Esophagus muscularis mucosa (tissue), 4 donors: ENCODE measurements at regions not wholly inside any gene's neighbourhood (a gene's known extent, or its start where the extent isn't known, plus 50 kb on each side); places are given as distances from the start of the nearest gene placed in this dataset.

Source experiments
- DNase-seq: peaks from one replicate; pipeline ENCODE4 v3.0.0-alpha.2; 2017; ENCODE audit errors: extremely low spot score
- H3K27ac ChIP-seq, 4 donors: fragments of 200-600 bp; sonication (generic); replicated peaks in 1 of 4; 1 replicate in 3 of 4; 2 replicates in 1 of 4; pipeline ENCODE4 v1.5.1; 2016 to 2019; ENCODE audit warnings: mild to moderate bottlenecking in 1 of 4
- H3K27me3 ChIP-seq, 4 donors: fragments of 200-600 bp; sonication (generic); one replicate each; pipeline versions ENCODE4 v1.5.1 to v1.6.0; 2016 to 2019
- H3K36me3 ChIP-seq, 4 donors: fragments of 200-600 bp; sonication (generic); one replicate each; pipeline ENCODE4 v1.5.1; 2016 to 2019
- H3K4me1 ChIP-seq, 4 donors: fragments of 200-600 bp; sonication (generic); one replicate each; pipeline ENCODE4 v1.5.1; 2016 to 2019
- H3K4me3 ChIP-seq, 4 donors: fragments of 200-600 bp; sonication (generic); 1 replicate in 2 of 4; 2 replicates in 2 of 4; pipeline ENCODE4 v1.5.1; 2016 to 2019; ENCODE audit warnings: mild to moderate bottlenecking in 4 of 4, moderate library complexity in 1 of 4
- H3K9me3 ChIP-seq, 4 donors: fragments of 200-600 bp; sonication (generic); 1 replicate in 3 of 4; 2 replicates in 1 of 4; pipeline ENCODE4 v1.5.1; 2016 to 2019
- EP300 ChIP-seq: sonication (generic); formaldehyde crosslinking; IDR thresholded peaks from one replicate; pipeline ENCODE4 v1.6.1; 2017; ENCODE audit warnings: antibody characterized with exemption
- POLR2A ChIP-seq: fragments of 450-650 bp; IDR thresholded peaks from one replicate; pipeline ENCODE4 v1.6.1; 2017; ENCODE audit warnings: antibody characterized with exemption, moderate library complexity, mild to moderate bottlenecking, low read depth
- POLR2AphosphoS5 ChIP-seq, 2 donors: sonication (generic); formaldehyde crosslinking; IDR thresholded peaks; one replicate each; pipeline ENCODE4 v1.6.1; 2017; ENCODE audit warnings: antibody characterized with exemption in 2 of 2
- WGBS: methylation state at CpG from one replicate; pipeline ENCODE4 v1.1.5; 2018; 5-methylcytosine and 5-hydroxymethylcytosine counted together
- intact Hi-C: fragments of 100-400 bp; cut with DNase I; formaldehyde crosslinking; loops from one replicate; pipeline ENCODE4 v1.15.1; 2023
- TF ChIP-seq, protein P1 (sequence below), 3 experiments: fragments of 200-600 bp in 2 of 3; fragments of 450-650 bp in 1 of 3; sonication (generic) in 2 of 3; IDR thresholded peaks; one replicate each; pipeline ENCODE4 v1.5.1; 2017 to 2019; ENCODE audit warnings: antibody characterized with exemption in 3 of 3, mild to moderate bottlenecking in 2 of 3, moderate library complexity in 1 of 3

DNA sequence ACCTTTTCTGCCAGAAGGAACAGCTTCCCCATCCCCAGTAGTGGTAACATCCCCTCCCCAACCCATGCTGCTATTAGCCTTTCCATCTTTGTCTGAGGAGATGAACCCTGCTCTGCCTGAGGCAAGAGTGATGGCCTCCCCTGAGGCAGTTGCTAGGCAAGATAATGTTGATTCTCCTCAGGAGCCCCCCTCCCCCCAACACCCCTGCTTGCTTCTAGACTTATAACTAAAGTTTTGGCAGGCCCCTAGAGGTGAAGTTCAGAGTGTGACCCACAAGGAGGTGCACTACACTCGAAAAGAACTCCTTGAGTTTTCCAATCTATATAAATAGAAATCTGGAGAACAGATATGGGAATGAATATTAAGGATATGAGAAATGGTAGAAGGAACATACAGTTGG is 962.5 kb downstream of the ADGRL3 start:
- no peaks in the 10 kb centered on the region for H3K4me1 ChIP-seq
- no peak overlapping the region for H3K4me3 ChIP-seq
- WGBS, result 92% methylated on average over 1 of the region's 1 CpG
- no peaks in the 10 kb centered on the region for H3K27me3 ChIP-seq
- no peaks in the 10 kb centered on the region for H3K9me3 ChIP-seq
- intact Hi-C loops, result no loop called here
- TF ChIP-seq POLR2A (no peak), EP300 (no peak), POLR2AphosphoS5 (IDR thresholded peaks at IDR 0.05) (no peak)
- TF ChIP-seq, protein P1, sequence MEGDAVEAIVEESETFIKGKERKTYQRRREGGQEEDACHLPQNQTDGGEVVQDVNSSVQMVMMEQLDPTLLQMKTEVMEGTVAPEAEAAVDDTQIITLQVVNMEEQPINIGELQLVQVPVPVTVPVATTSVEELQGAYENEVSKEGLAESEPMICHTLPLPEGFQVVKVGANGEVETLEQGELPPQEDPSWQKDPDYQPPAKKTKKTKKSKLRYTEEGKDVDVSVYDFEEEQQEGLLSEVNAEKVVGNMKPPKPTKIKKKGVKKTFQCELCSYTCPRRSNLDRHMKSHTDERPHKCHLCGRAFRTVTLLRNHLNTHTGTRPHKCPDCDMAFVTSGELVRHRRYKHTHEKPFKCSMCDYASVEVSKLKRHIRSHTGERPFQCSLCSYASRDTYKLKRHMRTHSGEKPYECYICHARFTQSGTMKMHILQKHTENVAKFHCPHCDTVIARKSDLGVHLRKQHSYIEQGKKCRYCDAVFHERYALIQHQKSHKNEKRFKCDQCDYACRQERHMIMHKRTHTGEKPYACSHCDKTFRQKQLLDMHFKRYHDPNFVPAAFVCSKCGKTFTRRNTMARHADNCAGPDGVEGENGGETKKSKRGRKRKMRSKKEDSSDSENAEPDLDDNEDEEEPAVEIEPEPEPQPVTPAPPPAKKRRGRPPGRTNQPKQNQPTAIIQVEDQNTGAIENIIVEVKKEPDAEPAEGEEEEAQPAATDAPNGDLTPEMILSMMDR (IDR thresholded peaks at IDR 0.05), result no peak
- DNase-seq, result no peak
- H3K27ac ChIP-seq, result no peak overlapping the region
- H3K36me3 ChIP-seq, result no peaks in the 10 kb centered on the region

DNA sequence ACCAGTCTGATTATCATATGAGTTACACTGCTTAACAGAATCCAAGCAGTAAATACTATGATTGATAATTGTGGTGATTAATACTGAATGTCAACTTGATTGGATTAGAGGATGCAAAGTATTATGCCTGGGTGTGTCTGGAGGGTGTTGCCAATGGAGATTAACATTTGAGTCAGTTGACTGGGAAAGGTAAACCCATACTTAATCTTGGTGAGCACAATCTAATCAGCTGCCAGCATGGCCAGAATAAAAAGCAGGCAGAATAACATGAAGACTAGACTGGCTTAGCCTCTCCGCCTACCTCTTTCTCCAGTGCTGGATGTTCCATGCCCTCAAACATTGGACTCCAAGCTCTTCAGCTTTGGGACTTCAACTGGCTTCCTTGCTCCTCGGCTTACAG is 961.3 kb downstream of the ADGRL3 start:
- DNase-seq, result no peak
- H3K27ac ChIP-seq, result no peak overlapping the region
- intact Hi-C loops, result no loop called here
- H3K36me3 ChIP-seq, result no peaks in the 10 kb centered on the region
- 94% methylated on average over 2 of the region's 2 CpGs for WGBS
- H3K4me3 ChIP-seq, result no peak overlapping the region
- no peaks in the 10 kb centered on the region for H3K9me3 ChIP-seq
- H3K4me1 ChIP-seq, result no peaks in the 10 kb centered on the region
- no peaks in the 10 kb centered on the region for H3K27me3 ChIP-seq
- TF ChIP-seq POLR2AphosphoS5 (IDR thresholded peaks at IDR 0.05) (no peak), POLR2A (no peak), EP300 (no peak)
- TF ChIP-seq, protein P1 (IDR thresholded peaks at IDR 0.05), result no peak

DNA sequence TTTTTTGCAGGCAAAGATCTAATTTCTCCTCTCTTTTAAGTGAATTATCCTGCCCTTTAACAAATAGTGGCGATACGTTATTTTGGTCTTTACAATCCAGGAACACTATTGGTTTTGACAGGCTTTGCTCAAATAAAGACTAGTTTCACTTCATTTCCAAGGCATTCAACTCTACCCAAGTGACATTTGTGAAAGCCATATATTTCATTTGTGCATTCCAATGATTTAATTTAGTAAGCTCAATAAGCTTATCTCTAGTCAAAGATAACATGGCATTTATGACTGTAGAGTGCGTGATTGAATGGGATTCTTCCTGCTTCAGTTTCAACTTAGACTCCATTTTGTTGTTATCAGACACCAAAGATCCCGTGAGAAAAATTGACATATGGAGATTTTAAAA is 959.8 kb downstream of the ADGRL3 start:
- Histone ChIP-seq H3K4me3 (no peak overlapping the region), H3K36me3 (no peaks in the 10 kb centered on the region), H3K4me1 (no peaks in the 10 kb centered on the region), H3K27ac (no peak overlapping the region), H3K9me3 (no peaks in the 10 kb centered on the region), H3K27me3 (no peaks in the 10 kb centered on the region)
- TF ChIP-seq, protein P1 (IDR thresholded peaks at IDR 0.05), result no peak
- TF ChIP-seq EP300, result no peak
- no peak for TF ChIP-seq POLR2A
- no peak for TF ChIP-seq POLR2AphosphoS5 (IDR thresholded peaks at IDR 0.05)
- no peak for DNase-seq
- intact Hi-C loops, result no loop called here
- WGBS, result 92% methylated on average over 4 of the region's 4 CpGs

DNA sequence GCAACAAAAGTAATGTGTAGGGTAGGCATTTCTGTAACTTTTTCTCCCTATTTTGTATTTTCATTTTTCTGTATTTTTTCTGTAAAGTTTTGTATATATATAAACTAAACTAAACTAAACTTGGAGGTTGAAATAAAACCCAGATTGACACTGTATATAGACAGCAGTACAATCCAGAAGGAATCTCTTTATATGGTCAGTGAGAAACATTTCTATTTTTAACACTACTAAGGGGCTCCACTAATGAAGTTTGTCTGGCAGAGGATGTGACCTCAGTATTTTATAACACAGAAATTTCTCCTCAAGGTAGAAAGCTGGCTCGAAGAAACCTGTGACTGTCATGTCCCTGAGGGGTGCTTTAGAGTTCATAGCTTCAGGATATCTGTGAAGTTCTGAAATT is 959.2 kb downstream of the ADGRL3 start:
- Histone ChIP-seq H3K4me1 (no peaks in the 10 kb centered on the region), H3K9me3 (no peaks in the 10 kb centered on the region), H3K27me3 (no peaks in the 10 kb centered on the region), H3K27ac (no peak overlapping the region), H3K4me3 (no peak overlapping the region), H3K36me3 (no peaks in the 10 kb centered on the region)
- no peak for TF ChIP-seq POLR2A
- no peak for TF ChIP-seq POLR2AphosphoS5 (IDR thresholded peaks at IDR 0.05)
- TF ChIP-seq, protein P1 (IDR thresholded peaks at IDR 0.05), result no peak
- TF ChIP-seq EP300, result no peak
- WGBS, result 50% methylated on average over 1 of the region's 1 CpG
- intact Hi-C loops, result no loop called here
- DNase-seq, result no peak

DNA sequence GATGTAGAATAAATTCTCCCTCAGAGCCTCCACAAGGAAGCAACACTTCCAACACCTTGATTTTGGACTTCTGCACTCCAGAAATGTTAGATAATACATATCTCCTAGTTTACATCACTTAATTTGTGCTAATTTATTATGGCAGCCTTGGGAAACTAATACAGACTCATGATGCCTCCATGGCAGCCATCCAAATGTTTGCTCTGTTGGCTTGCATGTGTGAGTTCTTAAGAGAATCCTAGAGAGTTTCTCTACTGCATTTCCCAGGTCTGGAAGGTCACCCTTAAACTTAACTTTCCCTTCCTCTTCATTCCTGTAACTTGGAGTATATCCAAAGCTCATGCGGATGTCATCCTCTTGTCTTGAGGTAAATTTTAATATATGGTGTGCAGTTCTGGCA is 956.1 kb downstream of the ADGRL3 start:
- Histone ChIP-seq H3K4me3 (no peak overlapping the region), H3K27ac (no peak overlapping the region), H3K27me3 (no peaks in the 10 kb centered on the region), H3K4me1 (no peaks in the 10 kb centered on the region), H3K36me3 (no peaks in the 10 kb centered on the region), H3K9me3 (no peaks in the 10 kb centered on the region)
- intact Hi-C loops, result no loop called here
- WGBS, result 86% methylated on average over 1 of the region's 1 CpG
- no peak for DNase-seq
- TF ChIP-seq POLR2AphosphoS5 (IDR thresholded peaks at IDR 0.05) (no peak), EP300 (no peak), POLR2A (no peak)
- TF ChIP-seq, protein P1 (IDR thresholded peaks at IDR 0.05), result no peak
